HFFc6 (cell line): ENCODE measurements at regions not wholly inside any gene's neighbourhood (a gene's known extent, or its start where the extent isn't known, plus 50 kb on each side); places are given as distances from the start of the nearest gene placed in this dataset.

Experiments used
- DNase-seq: peaks from one replicate; pipeline ENCODE4 v3.0.0-alpha.2; 2018
- H3K27ac Mint-ChIP-seq: 2 replicates; pipeline ENCODE4 v1.8.0; 2020; ENCODE audit warnings: mild to moderate bottlenecking, mixed read lengths
- H3K27me3 Mint-ChIP-seq: 2 replicates; pipeline ENCODE4 v1.8.0; 2021; ENCODE audit warnings: mild to moderate bottlenecking, moderate library complexity, mixed read lengths; ENCODE audit not compliant: insufficient read depth
- H3K36me3 Mint-ChIP-seq: 2 replicates; pipeline ENCODE4 v1.8.0; 2021; ENCODE audit warnings: low read depth, mixed read lengths
- H3K4me1 Mint-ChIP-seq: 2 replicates; pipeline ENCODE4 v1.8.0; 2020; ENCODE audit warnings: low read depth, mixed read lengths
- H3K4me3 Mint-ChIP-seq: 2 replicates; pipeline ENCODE4 v1.8.0; 2020; ENCODE audit warnings: mild to moderate bottlenecking, moderate library complexity, mixed read lengths
- H3K9me3 Mint-ChIP-seq: 2 replicates; pipeline ENCODE4 v1.8.0; 2020; ENCODE audit warnings: mild to moderate bottlenecking, mixed read lengths
- CTCF ChIP-seq: fragments of 200-600 bp; sonication (generic); IDR thresholded peaks from 2 replicates; pipeline ENCODE4 v1.5.0; 2021; ENCODE audit warnings: antibody characterized with exemption, mild to moderate bottlenecking

DNA sequence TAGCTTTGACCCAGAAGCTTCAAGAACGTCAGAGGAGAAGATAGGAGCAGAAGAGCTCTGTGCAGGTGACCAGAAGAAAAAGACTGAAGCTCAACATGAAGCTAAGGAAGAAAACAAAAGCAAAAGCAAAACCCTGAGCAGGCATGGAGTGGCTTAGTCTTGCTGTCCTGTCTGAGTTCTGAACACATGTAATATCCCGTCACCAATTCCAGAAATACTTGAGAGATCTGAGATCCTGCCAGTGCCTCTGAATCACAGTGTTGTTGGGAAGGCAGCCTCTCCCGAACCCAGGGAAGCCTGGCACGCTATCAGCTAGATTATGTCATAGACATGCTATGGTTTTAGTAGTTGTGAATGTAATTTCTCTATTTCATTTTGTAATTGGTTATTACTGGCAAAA lies 235.7 kb downstream of the ICE1 start:
- peak; percentile 20 for DNase-seq
- no peaks in the 10 kb centered on the region for H3K4me1 Mint-ChIP-seq
- TF ChIP-seq CTCF = no peak
- peaks cover 39% of the 10 kb centered on the region for H3K9me3 Mint-ChIP-seq
- H3K27ac Mint-ChIP-seq = no peak overlapping the region
- H3K4me3 Mint-ChIP-seq = no peak overlapping the region
- no peaks in the 10 kb centered on the region; the same call in 1 of the 2 replicates for H3K27me3 Mint-ChIP-seq
- H3K36me3 Mint-ChIP-seq = peaks cover 9% of the 10 kb centered on the region

DNA sequence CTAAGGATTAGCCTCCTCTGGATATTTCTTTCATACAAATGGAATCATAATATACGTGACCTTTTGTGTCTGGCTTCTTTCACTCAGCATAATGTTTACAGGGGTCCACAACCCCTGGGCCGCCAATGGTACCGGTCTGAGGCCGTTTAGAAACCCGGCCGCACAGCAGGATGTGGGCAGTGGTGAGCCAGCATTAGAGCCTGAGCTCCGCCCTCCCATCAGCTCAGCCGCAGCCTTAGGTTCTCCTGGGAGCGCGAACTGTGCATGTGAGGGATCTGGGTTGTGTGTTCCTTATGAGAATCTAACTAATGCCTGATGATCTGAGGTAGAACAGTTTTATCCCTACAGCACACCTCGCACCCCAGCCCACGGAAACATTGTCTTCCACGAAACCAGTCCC lies 229.7 kb downstream of the ICE1 start:
- Mint-ChIP-seq H3K4me3 (no peak overlapping the region), H3K36me3 (no peaks in the 10 kb centered on the region), H3K27ac (no peak overlapping the region), H3K4me1 (no peaks in the 10 kb centered on the region), H3K9me3 (peaks cover 49% of the 10 kb centered on the region), H3K27me3 (peaks cover 2% of the 10 kb centered on the region; the same call in 1 of the 2 replicates)
- TF ChIP-seq CTCF = no peak
- DNase-seq = no peak

DNA sequence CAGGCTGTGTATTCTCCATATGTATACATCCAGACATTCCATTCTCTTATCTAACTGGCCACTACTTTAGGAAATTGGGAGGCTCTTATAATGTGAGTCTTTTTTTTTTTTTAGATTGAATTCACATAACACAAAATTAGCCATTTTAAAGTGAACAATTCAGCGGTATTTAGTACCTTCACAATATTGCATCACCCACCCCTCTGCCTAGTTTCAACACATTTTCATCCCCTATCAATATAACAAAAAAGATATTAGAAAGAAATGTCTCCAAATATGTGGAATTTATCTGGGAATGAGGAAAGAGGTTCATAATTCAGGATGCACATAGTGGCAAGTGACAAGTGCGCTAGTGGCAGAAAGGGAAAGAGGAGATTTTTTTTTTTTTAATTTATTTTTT lies 228.5 kb downstream of the ICE1 start:
- peaks cover 41% of the 10 kb centered on the region for H3K9me3 Mint-ChIP-seq
- no peaks in the 10 kb centered on the region for H3K4me1 Mint-ChIP-seq
- TF ChIP-seq CTCF = no peak
- H3K27me3 Mint-ChIP-seq = peaks cover 2% of the 10 kb centered on the region; the same call in 1 of the 2 replicates
- DNase-seq = no peak
- H3K27ac Mint-ChIP-seq = no peak overlapping the region
- no peaks in the 10 kb centered on the region for H3K36me3 Mint-ChIP-seq
- no peak overlapping the region for H3K4me3 Mint-ChIP-seq

- H3K36me3 Mint-ChIP-seq = no peaks in the 10 kb centered on the region
- no peak for DNase-seq
- H3K4me1 Mint-ChIP-seq = no peaks in the 10 kb centered on the region
- H3K27me3 Mint-ChIP-seq = peaks cover 2% of the 10 kb centered on the region; the same call in 1 of the 2 replicates
- H3K27ac Mint-ChIP-seq = no peak overlapping the region
- no peak for TF ChIP-seq CTCF
- no peak overlapping the region for H3K4me3 Mint-ChIP-seq
- peaks cover 34% of the 10 kb centered on the region for H3K9me3 Mint-ChIP-seq
These were observed 227.8 kb downstream of the ICE1 start for GRCh38 chr5:5650242-5650641.

- no peak for TF ChIP-seq CTCF
- no peaks in the 10 kb centered on the region for H3K36me3 Mint-ChIP-seq
- H3K4me3 Mint-ChIP-seq = no peak overlapping the region
- no peak overlapping the region for H3K27ac Mint-ChIP-seq
- H3K4me1 Mint-ChIP-seq = no peaks in the 10 kb centered on the region
- peaks cover 2% of the 10 kb centered on the region; the same call in 1 of the 2 replicates for H3K27me3 Mint-ChIP-seq
- DNase-seq = no peak
- H3K9me3 Mint-ChIP-seq = peaks cover 30% of the 10 kb centered on the region
These were observed 227.2 kb downstream of the ICE1 start for GRCh38 chr5:5649641-5650040.

DNA sequence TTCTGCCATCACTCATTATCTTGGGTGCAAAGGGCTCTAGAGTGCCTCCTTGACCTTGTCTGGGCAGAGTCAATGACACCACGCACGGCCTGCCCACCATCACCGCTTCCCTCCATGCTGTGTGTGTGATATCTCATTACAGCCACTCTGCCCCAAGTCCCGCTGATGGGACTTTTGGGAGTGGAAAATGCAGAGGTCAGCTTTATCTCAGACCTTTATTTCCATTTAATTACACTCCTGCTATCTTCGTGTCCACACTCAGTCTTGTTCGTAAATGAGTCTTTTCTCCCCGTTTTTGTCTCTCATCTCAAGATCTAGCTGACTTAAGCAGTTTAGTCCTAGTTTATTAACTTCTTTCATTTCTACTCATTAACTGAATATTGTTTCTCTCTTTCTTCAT lies 226.2 kb downstream of the ICE1 start:
- Mint-ChIP-seq H3K27me3 (peaks cover 2% of the 10 kb centered on the region; the same call in 1 of the 2 replicates), H3K4me3 (no peak overlapping the region), H3K4me1 (no peaks in the 10 kb centered on the region), H3K36me3 (no peaks in the 10 kb centered on the region), H3K9me3 (peaks cover 30% of the 10 kb centered on the region), H3K27ac (no peak overlapping the region)
- TF ChIP-seq CTCF = no peak
- no peak for DNase-seq
